ENCODE measurements at regions not wholly inside any gene's neighbourhood (a gene's known extent, or its start where the extent isn't known, plus 50 kb on each side); places are given as distances from the start of the nearest gene placed in this dataset.

DNA sequence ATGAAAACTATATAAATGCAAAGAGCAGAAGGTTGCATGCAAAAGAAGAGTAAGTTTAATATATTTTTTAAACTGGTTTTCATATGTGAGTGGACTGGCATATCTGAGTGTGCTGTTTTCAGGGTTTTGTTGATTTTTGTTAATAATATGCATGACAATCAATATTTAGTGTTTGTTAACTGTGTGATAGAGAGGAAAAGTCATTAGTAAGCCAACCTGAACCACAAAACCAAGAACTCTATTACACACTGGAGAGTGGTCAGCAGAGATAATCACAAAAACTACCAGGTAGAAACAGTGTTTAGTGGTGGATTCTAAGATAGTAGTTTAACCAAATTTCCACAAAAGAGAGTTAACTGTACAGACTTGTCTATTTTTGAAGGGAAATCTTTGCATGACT lies 396.9 kb downstream of the GASK1B start:
- no peak for DNase-seq (ENCODE audit: low spot score)
- in situ Hi-C loops (cut with MboI; ENCODE audit: low pct_unique_long_range_greater_than_20kb, low sequenced_read_pairs, unreplicated experiment) = no loop called here
- TF ChIP-seq, protein P1, sequence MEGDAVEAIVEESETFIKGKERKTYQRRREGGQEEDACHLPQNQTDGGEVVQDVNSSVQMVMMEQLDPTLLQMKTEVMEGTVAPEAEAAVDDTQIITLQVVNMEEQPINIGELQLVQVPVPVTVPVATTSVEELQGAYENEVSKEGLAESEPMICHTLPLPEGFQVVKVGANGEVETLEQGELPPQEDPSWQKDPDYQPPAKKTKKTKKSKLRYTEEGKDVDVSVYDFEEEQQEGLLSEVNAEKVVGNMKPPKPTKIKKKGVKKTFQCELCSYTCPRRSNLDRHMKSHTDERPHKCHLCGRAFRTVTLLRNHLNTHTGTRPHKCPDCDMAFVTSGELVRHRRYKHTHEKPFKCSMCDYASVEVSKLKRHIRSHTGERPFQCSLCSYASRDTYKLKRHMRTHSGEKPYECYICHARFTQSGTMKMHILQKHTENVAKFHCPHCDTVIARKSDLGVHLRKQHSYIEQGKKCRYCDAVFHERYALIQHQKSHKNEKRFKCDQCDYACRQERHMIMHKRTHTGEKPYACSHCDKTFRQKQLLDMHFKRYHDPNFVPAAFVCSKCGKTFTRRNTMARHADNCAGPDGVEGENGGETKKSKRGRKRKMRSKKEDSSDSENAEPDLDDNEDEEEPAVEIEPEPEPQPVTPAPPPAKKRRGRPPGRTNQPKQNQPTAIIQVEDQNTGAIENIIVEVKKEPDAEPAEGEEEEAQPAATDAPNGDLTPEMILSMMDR (IDR thresholded peaks at IDR 0.05; ENCODE audit: extremely low read depth, insufficient read depth, missing control alignments) = no peak

DNA sequence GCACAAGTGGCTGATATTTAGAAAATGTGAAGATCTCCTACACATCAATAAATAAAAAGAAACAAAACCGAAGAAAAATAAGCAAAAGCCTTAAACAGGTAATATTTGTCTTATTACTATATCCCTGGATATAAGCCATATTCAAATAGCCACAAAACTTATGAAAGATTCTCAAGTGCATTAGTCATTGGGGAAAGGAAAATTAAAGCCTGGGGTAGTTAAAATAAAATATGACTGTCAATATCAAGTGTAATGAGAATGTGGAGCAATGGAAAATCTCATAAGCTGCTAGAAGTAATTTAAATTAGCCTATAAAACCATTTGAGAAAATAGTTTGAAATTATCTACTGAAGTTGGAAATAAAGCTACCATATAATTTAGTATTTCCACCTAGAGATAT lies 399.9 kb downstream of the GASK1B start:
- in situ Hi-C loops (cut with MboI; ENCODE audit: low pct_unique_long_range_greater_than_20kb, low sequenced_read_pairs, unreplicated experiment) = no loop called here
- no peak for DNase-seq (ENCODE audit: low spot score)
- TF ChIP-seq, protein P1 (IDR thresholded peaks at IDR 0.05; ENCODE audit: extremely low read depth, insufficient read depth, missing control alignments) = no peak

DNA sequence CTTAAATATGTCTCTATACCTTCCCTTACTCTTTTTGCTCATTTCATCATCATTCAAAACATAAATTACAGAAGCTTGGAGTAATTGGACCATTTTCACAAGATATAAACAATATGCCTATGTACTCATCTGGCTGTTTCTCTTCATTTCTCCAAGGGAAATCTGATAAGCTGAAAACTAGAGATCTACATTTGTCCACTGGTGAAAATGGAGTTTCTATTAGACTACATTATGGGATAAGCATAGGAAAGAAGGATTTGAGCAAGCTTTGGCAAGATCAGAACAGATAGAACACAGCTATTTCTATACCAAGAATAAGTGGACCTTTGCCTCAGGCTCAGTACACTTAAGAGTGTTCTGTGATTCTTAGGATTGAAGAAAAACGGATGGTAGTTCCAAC lies 404.4 kb downstream of the GASK1B start:
- in situ Hi-C loops (cut with MboI; ENCODE audit: low pct_unique_long_range_greater_than_20kb, low sequenced_read_pairs, unreplicated experiment) = no loop called here
- TF ChIP-seq, protein P1 (IDR thresholded peaks at IDR 0.05; ENCODE audit: extremely low read depth, insufficient read depth, missing control alignments) = no peak
- no peak for DNase-seq (ENCODE audit: low spot score)

DNA sequence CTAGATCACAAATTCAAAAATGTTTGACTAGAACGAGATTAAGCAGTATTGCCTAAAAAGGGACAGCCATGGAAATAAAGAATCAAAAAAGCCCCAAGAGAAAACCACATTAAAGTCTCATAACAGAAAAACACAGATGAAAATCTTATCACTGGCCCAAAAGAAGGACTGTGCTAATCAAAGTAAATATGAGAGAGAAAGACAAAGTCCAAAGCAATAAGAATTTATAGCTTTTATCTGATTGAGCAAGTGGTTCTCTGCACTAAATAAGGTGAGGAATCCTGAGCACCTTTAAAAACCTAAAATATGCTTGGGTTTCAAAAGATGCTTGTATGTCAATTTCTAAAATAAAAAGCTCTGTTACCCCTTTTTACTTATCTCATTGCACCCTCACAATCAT lies 409.3 kb downstream of the GASK1B start:
- DNase-seq (ENCODE audit: low spot score) = no peak
- TF ChIP-seq, protein P1 (IDR thresholded peaks at IDR 0.05; ENCODE audit: extremely low read depth, insufficient read depth, missing control alignments) = no peak
- in situ Hi-C loops (cut with MboI; ENCODE audit: low pct_unique_long_range_greater_than_20kb, low sequenced_read_pairs, unreplicated experiment) = no loop called here

DNA sequence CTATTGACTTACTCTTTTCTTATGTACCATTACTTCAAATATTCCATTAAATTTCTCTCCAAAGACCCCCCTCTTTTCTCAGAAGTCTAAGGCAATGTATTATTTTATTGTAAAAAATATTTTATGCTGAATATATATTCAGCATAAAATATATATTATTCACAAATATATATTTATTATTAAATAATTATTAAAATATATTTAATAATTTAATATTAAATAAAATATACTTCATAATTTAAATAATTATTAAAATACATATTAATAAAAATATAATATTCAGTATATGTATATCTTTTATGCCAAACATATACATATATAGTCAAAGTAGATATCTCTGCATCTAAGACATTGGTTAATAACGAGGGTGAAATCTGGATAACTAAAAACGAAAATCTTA lies 418.4 kb downstream of the GASK1B start:
- TF ChIP-seq, protein P1 (IDR thresholded peaks at IDR 0.05; ENCODE audit: extremely low read depth, insufficient read depth, missing control alignments) = no peak
- no peak for DNase-seq (ENCODE audit: low spot score)
- in situ Hi-C loops (cut with MboI; ENCODE audit: low pct_unique_long_range_greater_than_20kb, low sequenced_read_pairs, unreplicated experiment) = no loop called here

DNA sequence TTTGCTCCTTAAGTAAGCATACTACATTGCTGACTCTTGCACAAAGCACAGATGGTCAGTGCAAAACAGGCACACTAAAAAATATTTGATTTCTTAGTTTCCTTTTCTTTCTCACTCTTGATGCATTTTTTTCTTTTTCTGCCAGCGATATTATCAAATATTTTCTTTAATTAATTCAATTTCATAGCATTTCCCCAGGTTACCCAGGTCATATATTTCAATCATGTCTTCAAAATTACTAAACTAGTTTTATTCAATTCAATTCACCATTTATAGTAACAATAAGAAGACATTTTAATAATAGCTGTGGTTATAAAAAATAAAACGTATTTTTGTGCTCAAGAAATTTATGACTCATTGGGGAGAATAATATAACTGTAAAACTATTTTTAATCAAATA lies 421.2 kb downstream of the GASK1B start:
- DNase-seq (ENCODE audit: low spot score) = no peak
- TF ChIP-seq, protein P1 (IDR thresholded peaks at IDR 0.05; ENCODE audit: extremely low read depth, insufficient read depth, missing control alignments) = no peak
- in situ Hi-C loops (cut with MboI; ENCODE audit: low pct_unique_long_range_greater_than_20kb, low sequenced_read_pairs, unreplicated experiment) = no loop called here

DNA sequence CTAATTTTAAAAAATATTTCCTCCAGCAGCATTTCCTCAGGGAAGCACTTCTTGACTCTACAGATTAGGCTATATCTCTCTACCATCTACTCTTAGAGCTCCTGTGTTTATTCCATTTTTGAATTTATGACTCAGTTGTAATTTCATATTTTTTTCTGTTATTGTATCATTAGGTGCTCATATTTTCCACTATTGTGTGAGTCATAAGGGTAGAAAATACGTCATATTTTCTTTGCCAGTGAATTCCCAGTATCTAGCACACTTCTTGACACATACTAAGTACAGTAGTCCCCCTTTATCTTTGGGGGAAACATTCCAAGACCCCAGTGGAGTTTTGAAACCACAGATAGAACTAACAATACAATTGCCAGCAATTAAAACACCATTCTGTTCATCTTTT lies 431.2 kb downstream of the GASK1B start:
- no peak for DNase-seq (ENCODE audit: low spot score)
- in situ Hi-C loops (cut with MboI; ENCODE audit: low pct_unique_long_range_greater_than_20kb, low sequenced_read_pairs, unreplicated experiment) = no loop called here
- TF ChIP-seq, protein P1 (IDR thresholded peaks at IDR 0.05; ENCODE audit: extremely low read depth, insufficient read depth, missing control alignments) = no peak

Measured in GM13977 (cell line).